HEK293 (cell line): ENCODE measurements at regions not wholly inside any gene's neighbourhood (a gene's known extent, or its start where the extent isn't known, plus 50 kb on each side); places are given as distances from the start of the nearest gene placed in this dataset.

Source experiments
- CTCF ChIA-PET: fragments of 350-600 bp; formaldehyde crosslinking; extraction: SDS; loops from one replicate; lab custom pipeline; 2021; ENCODE audit warnings: antibody characterized with exemption; lab: Yijun Ruan, JAX
- POLR2A ChIA-PET: fragments of 300-600 bp; formaldehyde crosslinking; extraction: SDS; loops from one replicate; lab custom pipeline; 2020; ENCODE audit warnings: antibody characterized with exemption, inconsistent platforms; lab: Yijun Ruan, JAX
- H3K27ac ChIP-seq: fragments of 200-500 bp; sonication (Bioruptor generic); 2 replicates; pipeline ENCODE4 v1.5.1; 2014; ENCODE audit warnings: low read depth, low read length, control low read depth, inconsistent platforms; ENCODE audit errors: extremely low read depth
- H3K36me3 ChIP-seq, 2 experiments: fragments of 200-500 bp in 1 of 2; sonication (Bioruptor generic) in 1 of 2; 1 replicate in 1 of 2; 2 replicates in 1 of 2; pipeline ENCODE4 v1.5.1; 2014 to 2017; ENCODE audit warnings: inconsistent platforms in 2 of 2, low read length in 2 of 2; ENCODE audit not compliant: control insufficient read depth in 2 of 2, insufficient read depth in 1 of 2
- H3K4me1 ChIP-seq: fragments of 200-500 bp; sonication (Bioruptor generic); 2 replicates; pipeline ENCODE4 v1.5.1; 2014; ENCODE audit warnings: mild to moderate bottlenecking, low read length, inconsistent platforms; ENCODE audit not compliant: control insufficient read depth, insufficient read depth
- H3K4me3 ChIP-seq: 2 replicates; pipeline ENCODE4 v1.5.1; 2011; ENCODE audit warnings: low read depth, mild to moderate bottlenecking, control low read depth, low read length, moderate library complexity
- H3K9me3 ChIP-seq: fragments of 200-500 bp; sonication (Bioruptor generic); 2 replicates; pipeline ENCODE4 v1.5.1; 2014; ENCODE audit warnings: low read depth, low read length, inconsistent platforms; ENCODE audit not compliant: control insufficient read depth, insufficient read depth
- BCL6B ChIP-seq: fragments of 450-650 bp; formaldehyde crosslinking; IDR thresholded peaks from 2 replicates; pipeline ENCODE4 v1.5.1; 2017; ENCODE audit warnings: missing biosample characterization, missing genetic modification characterization
- EGR2 ChIP-seq: fragments of 450-650 bp; formaldehyde crosslinking; IDR thresholded peaks from 2 replicates; pipeline ENCODE4 v1.5.1; 2016; ENCODE audit warnings: low read depth, missing biosample characterization, missing genetic modification characterization
- GLI4 ChIP-seq: fragments of 450-650 bp; formaldehyde crosslinking; IDR thresholded peaks from 2 replicates; pipeline ENCODE4 v1.5.1; 2016; ENCODE audit warnings: missing biosample characterization, missing genetic modification characterization
- IKZF3 ChIP-seq: fragments of 450-650 bp; IDR thresholded peaks from 2 replicates; pipeline ENCODE4 v1.5.0; 2018; ENCODE audit warnings: missing biosample characterization, mild to moderate bottlenecking, missing genetic modification characterization, moderate library complexity
- KLF7 ChIP-seq: fragments of 450-650 bp; formaldehyde crosslinking; IDR thresholded peaks from 2 replicates; pipeline ENCODE4 v1.5.1; 2016; ENCODE audit warnings: missing biosample characterization, missing genetic modification characterization, borderline replicate concordance
- MEIS1 ChIP-seq: sonication (generic); formaldehyde crosslinking; IDR thresholded peaks from 2 replicates; pipeline ENCODE4 v1.8.1; 2022; ENCODE audit warnings: missing genetic modification reagents, mild to moderate bottlenecking, borderline replicate concordance
- MZF1 ChIP-seq: fragments of 450-650 bp; formaldehyde crosslinking; IDR thresholded peaks from 2 replicates; pipeline ENCODE4 v1.5.1; 2017; ENCODE audit warnings: missing biosample characterization, missing genetic modification characterization, borderline replicate concordance
- OVOL3 ChIP-seq: fragments of 450-650 bp; formaldehyde crosslinking; IDR thresholded peaks from 2 replicates; pipeline ENCODE4 v1.5.1; 2016; ENCODE audit warnings: missing biosample characterization, missing genetic modification characterization
- PRDM6 ChIP-seq: fragments of 450-650 bp; formaldehyde crosslinking; IDR thresholded peaks from 2 replicates; pipeline ENCODE4 v1.5.1; 2017; ENCODE audit warnings: missing biosample characterization, missing genetic modification characterization
- SCRT2 ChIP-seq: fragments of 450-650 bp; formaldehyde crosslinking; IDR thresholded peaks from 2 replicates; pipeline ENCODE4 v1.5.1; 2016; ENCODE audit warnings: missing biosample characterization, missing genetic modification characterization
- SETDB1 ChIP-seq: IDR thresholded peaks from one replicate; pipeline ENCODE4 v1.6.1; 2017; ENCODE audit warnings: mild to moderate bottlenecking, low read length, moderate library complexity, mixed read lengths; ENCODE audit not compliant: insufficient read length
- SP2 ChIP-seq: fragments of 450-650 bp; formaldehyde crosslinking; IDR thresholded peaks from 2 replicates; pipeline ENCODE4 v1.5.1; 2016; ENCODE audit warnings: missing biosample characterization, missing genetic modification characterization
- TSHZ1 ChIP-seq: fragments of 450-650 bp; formaldehyde crosslinking; IDR thresholded peaks from 2 replicates; pipeline ENCODE4 v1.5.1; 2016; ENCODE audit warnings: missing biosample characterization, missing genetic modification characterization, borderline replicate concordance
- WT1 ChIP-seq: fragments of 450-650 bp; formaldehyde crosslinking; IDR thresholded peaks from 2 replicates; pipeline ENCODE4 v1.5.1; 2016; ENCODE audit warnings: missing biosample characterization, missing genetic modification characterization
- ZBTB1 ChIP-seq: fragments of 450-650 bp; formaldehyde crosslinking; IDR thresholded peaks from 2 replicates; pipeline ENCODE4 v1.5.1; 2016; ENCODE audit warnings: missing biosample characterization, missing genetic modification characterization
- ZBTB10 ChIP-seq: fragments of 450-650 bp; formaldehyde crosslinking; IDR thresholded peaks from 2 replicates; pipeline ENCODE4 v1.5.1; 2016; ENCODE audit warnings: missing biosample characterization, missing genetic modification characterization
- ZBTB26 ChIP-seq: fragments of 450-650 bp; formaldehyde crosslinking; optimal IDR thresholded peaks from 2 replicates; pipeline ENCODE3; 2016; ENCODE audit warnings: missing biosample characterization, mild to moderate bottlenecking, missing genetic modification characterization
- ZBTB44 ChIP-seq: fragments of 450-650 bp; IDR thresholded peaks from 2 replicates; pipeline ENCODE4 v1.5.1; 2018; ENCODE audit warnings: missing biosample characterization, mild to moderate bottlenecking, missing genetic modification characterization
- ZNF10 ChIP-seq: fragments of 450-650 bp; formaldehyde crosslinking; IDR thresholded peaks from 2 replicates; pipeline ENCODE4 v1.5.1; 2017; ENCODE audit warnings: missing biosample characterization, missing genetic modification characterization
- ZNF121 ChIP-seq: fragments of 450-650 bp; formaldehyde crosslinking; IDR thresholded peaks from 2 replicates; pipeline ENCODE4 v1.5.1; 2016; ENCODE audit warnings: missing biosample characterization, missing genetic modification characterization
- ZNF184 ChIP-seq: fragments of 450-650 bp; IDR thresholded peaks from 2 replicates; pipeline ENCODE4 v1.5.1; 2018; ENCODE audit warnings: missing biosample characterization, mild to moderate bottlenecking, missing genetic modification characterization
- ZNF24 ChIP-seq: fragments of 450-650 bp; formaldehyde crosslinking; IDR thresholded peaks from 2 replicates; pipeline ENCODE4 v1.5.1; 2016; ENCODE audit warnings: missing biosample characterization, missing genetic modification characterization
- ZNF433 ChIP-seq: fragments of 450-650 bp; formaldehyde crosslinking; IDR thresholded peaks from 2 replicates; pipeline ENCODE4 v1.5.1; 2016; ENCODE audit warnings: missing biosample characterization, missing genetic modification characterization, low read depth
- ZNF561 ChIP-seq: fragments of 450-650 bp; IDR thresholded peaks from 2 replicates; pipeline ENCODE4 v1.5.1; 2018; ENCODE audit warnings: missing biosample characterization, missing genetic modification characterization, borderline replicate concordance
- ZNF585B ChIP-seq: fragments of 450-650 bp; formaldehyde crosslinking; IDR thresholded peaks from 2 replicates; pipeline ENCODE4 v1.5.1; 2016; ENCODE audit warnings: missing biosample characterization, missing genetic modification characterization
- ZNF747 ChIP-seq: fragments of 450-650 bp; formaldehyde crosslinking; IDR thresholded peaks from 2 replicates; pipeline ENCODE4 v1.5.1; 2016; ENCODE audit warnings: missing biosample characterization, missing genetic modification characterization
- ZNF837 ChIP-seq: fragments of 450-650 bp; formaldehyde crosslinking; IDR thresholded peaks from 2 replicates; pipeline ENCODE4 v1.5.1; 2016; ENCODE audit warnings: missing biosample characterization, missing genetic modification characterization
- ZSCAN30 ChIP-seq: fragments of 450-650 bp; IDR thresholded peaks from 2 replicates; pipeline ENCODE4 v1.5.1; 2018; ENCODE audit warnings: missing biosample characterization, mild to moderate bottlenecking, missing genetic modification characterization, moderate library complexity

- CTCF ChIA-PET: interaction anchor here (0.7 kb wide), 3 partner anchors 81 to 726 kb away, joined by 3 to 5 read pairs (median 4); no protein-coding TSS in a partner anchor
- Histone ChIP-seq H3K4me1 (peaks cover 7% of the 10 kb centered on the region), H3K27ac (no peak overlapping the region), H3K9me3 (no peaks in the 10 kb centered on the region), H3K4me3 (no peak overlapping the region), H3K36me3 (no peaks in the 10 kb centered on the region)
- POLR2A ChIA-PET: no interaction called here
- TF ChIP-seq ZBTB1 (tag by site-specific recombination) (no peak), MZF1 (tag by site-specific recombination) (no peak), ZNF10 (tag by site-specific recombination) (no peak), PRDM6 (tag by site-specific recombination) (peak; percentile 84), ZSCAN30 (no peak), ZBTB26 (no peak), SETDB1 (no peak), SP2 (tag by site-specific recombination) (no peak), ZNF433 (tag by site-specific recombination) (no peak), ZBTB44 (tag by site-specific recombination) (peak; percentile 84), SCRT2 (tag by site-specific recombination) (no peak), ZNF837 (tag by site-specific recombination) (no peak), TSHZ1 (tag by site-specific recombination) (peak; percentile 28; the same call in 1 of the 2 replicates), ZNF585B (no peak), ZNF561 (tag by site-specific recombination) (no peak), ZNF24 (no peak), EGR2 (tag by site-specific recombination) (no peak), ZNF121 (tag by site-specific recombination) (no peak), WT1 (tag by site-specific recombination) (peak; percentile 39; the same call in 1 of the 2 replicates), ZNF184 (no peak), IKZF3 (tag by site-specific recombination) (no peak), GLI4 (no peak), MEIS1 (CRISPR knock-in tag) (no peak), ZBTB10 (tag by site-specific recombination) (no peak), ZNF747 (tag by site-specific recombination) (no peak), KLF7 (no peak), OVOL3 (tag by site-specific recombination) (no peak), BCL6B (no peak)
Measured at GRCh38 chr6:87793315-87793714, 91.3 kb upstream of the AKIRIN2 start.
